Stomach smooth muscle (tissue), 2 donors: ENCODE measurements at regions not wholly inside any gene's neighbourhood (a gene's known extent, or its start where the extent isn't known, plus 50 kb on each side); places are given as distances from the start of the nearest gene placed in this dataset.

ENCODE experiments used
- H3K27ac ChIP-seq: one replicate; pipeline ENCODE4 v1.7.0; 2013; ENCODE audit warnings: mild to moderate bottlenecking, low read length, inconsistent platforms
- H3K27me3 ChIP-seq, 2 donors: one replicate each; pipeline ENCODE4 v1.7.0; 2013; ENCODE audit warnings: low read length in 2 of 2; ENCODE audit not compliant: insufficient read depth in 2 of 2, control insufficient read depth in 1 of 2
- H3K36me3 ChIP-seq, 2 donors: one replicate each; pipeline ENCODE4 v1.7.0; 2013; ENCODE audit warnings: low read length in 2 of 2; ENCODE audit not compliant: control insufficient read depth in 2 of 2, insufficient read depth in 2 of 2
- H3K4me1 ChIP-seq: one replicate; pipeline ENCODE4 v1.7.0; 2013; ENCODE audit warnings: low read length; ENCODE audit not compliant: control insufficient read depth, insufficient read depth
- H3K4me3 ChIP-seq, 2 donors: one replicate each; pipeline ENCODE4 v1.7.0; 2013; ENCODE audit warnings: low read length in 2 of 2
- H3K9ac ChIP-seq, 2 donors: one replicate each; pipeline ENCODE4 v1.7.0; 2013; ENCODE audit warnings: low read length in 2 of 2, mild to moderate bottlenecking in 1 of 2
- H3K9me3 ChIP-seq, 2 donors: one replicate each; pipeline ENCODE4 v1.7.0; 2013; ENCODE audit warnings: low read length in 2 of 2; ENCODE audit not compliant: control insufficient read depth in 2 of 2
- donor health status: healthy.
- donor health status: Pancreatic carcinoma.

DNA sequence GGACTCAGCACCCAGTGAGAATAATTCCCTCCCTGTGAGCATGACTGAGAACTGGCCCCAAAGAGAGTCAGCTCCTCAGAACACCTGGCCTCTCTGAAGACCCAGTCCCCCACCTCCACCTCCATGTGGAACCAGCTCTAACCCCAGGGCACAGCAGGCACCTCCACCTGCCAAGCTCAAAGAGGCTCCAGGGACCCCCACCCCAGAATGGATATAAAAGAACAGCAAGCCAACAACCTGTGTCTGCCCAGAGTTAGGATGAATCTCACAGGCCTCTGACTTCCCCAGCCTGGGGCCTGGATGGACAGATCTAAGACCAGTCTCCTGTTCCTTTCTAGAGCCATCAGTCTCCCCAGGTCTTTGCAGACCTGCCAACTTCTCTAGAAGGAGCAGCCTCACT is 498.5 kb downstream of the EIPR1 start:
- no peaks in the 10 kb centered on the region for H3K4me1 ChIP-seq

GRCh38 chr2:2877427-2877826 is 500.2 kb downstream of the EIPR1 start:
- Histone ChIP-seq H3K36me3 (no peaks in the 10 kb centered on the region), H3K9ac (no peak overlapping the region), H3K27me3 (no peaks in the 10 kb centered on the region), H3K4me3 (no peak overlapping the region), H3K4me1 (no peaks in the 10 kb centered on the region), H3K9me3 (peaks cover 2 to 11% of the 10 kb centered on the region in 2 donors), H3K27ac (no peak overlapping the region)

More for the DNA sequence above, 498.5 kb downstream of the EIPR1 start:
- peaks cover 11 to 18% of the 10 kb centered on the region in 2 donors for H3K9me3 ChIP-seq
- H3K9ac ChIP-seq = no peak overlapping the region
- no peaks in the 10 kb centered on the region for H3K27me3 ChIP-seq
- no peaks in the 10 kb centered on the region for H3K36me3 ChIP-seq
- no peak overlapping the region for H3K27ac ChIP-seq
- H3K4me3 ChIP-seq = no peak overlapping the region

- H3K9me3 ChIP-seq = peaks cover 0 to 8% of the 10 kb centered on the region in 2 donors
- H3K4me1 ChIP-seq = no peaks in the 10 kb centered on the region
- no peak overlapping the region for H3K27ac ChIP-seq
These were observed 501.0 kb downstream of the EIPR1 start for GRCh38 chr2:2876331-2877221.

DNA sequence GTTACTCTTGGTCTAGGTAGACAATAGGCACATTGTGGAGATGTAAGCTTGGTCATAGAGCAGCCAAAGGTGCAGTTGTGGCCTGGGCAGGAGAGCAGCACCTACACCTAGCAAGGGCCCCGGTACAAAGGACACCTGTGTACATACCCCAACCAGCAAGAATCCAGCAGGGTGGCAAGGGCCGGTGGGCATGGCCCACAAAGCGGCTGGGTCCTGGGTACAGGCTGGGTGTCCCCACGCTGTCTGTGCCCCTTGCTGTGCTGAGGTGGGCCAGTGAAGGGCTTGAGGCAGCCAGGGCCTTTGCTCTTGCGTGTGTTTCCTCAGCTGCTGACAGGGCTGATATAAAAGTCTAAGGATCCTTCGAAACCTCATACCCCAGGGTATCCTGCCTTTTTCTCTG is 501.8 kb downstream of the EIPR1 start:
- Histone ChIP-seq H3K4me3 (no peak overlapping the region), H3K9ac (no peak overlapping the region), H3K36me3 (no peaks in the 10 kb centered on the region), H3K27ac (no peak overlapping the region), H3K9me3 (peaks cover 0 to 5% of the 10 kb centered on the region in 2 donors), H3K4me1 (no peaks in the 10 kb centered on the region), H3K27me3 (no peaks in the 10 kb centered on the region)

More at GRCh38 chr2:2876331-2877221, 501.0 kb downstream of the EIPR1 start:
- no peak overlapping the region for H3K9ac ChIP-seq
- H3K4me3 ChIP-seq = no peak overlapping the region
- no peaks in the 10 kb centered on the region for H3K27me3 ChIP-seq
- no peaks in the 10 kb centered on the region for H3K36me3 ChIP-seq

DNA sequence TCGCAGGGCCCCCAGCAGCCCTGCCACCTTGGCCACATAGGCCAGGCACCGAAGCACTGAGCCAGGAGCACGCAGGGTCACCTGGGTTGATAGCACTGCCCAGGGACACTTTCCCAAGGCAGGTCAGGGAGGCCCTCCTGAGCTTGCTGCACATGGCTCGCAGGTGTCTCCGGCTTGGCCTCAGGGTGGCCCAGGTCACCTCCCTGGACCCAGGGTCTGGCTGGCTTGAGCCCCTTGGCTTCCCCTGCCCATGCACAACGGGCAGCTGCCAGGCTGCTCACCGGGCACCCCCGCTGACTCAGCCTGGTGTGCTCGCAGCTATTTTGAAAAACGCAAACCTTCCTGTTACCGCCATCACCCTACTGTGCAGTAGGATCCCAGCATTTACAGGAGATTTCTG is 502.3 kb downstream of the EIPR1 start:
- Histone ChIP-seq H3K27ac (no peak overlapping the region), H3K9ac (no peak overlapping the region), H3K4me3 (no peak overlapping the region), H3K36me3 (no peaks in the 10 kb centered on the region), H3K27me3 (no peaks in the 10 kb centered on the region), H3K4me1 (no peaks in the 10 kb centered on the region), H3K9me3 (peaks cover 0 to 5% of the 10 kb centered on the region in 2 donors)

DNA sequence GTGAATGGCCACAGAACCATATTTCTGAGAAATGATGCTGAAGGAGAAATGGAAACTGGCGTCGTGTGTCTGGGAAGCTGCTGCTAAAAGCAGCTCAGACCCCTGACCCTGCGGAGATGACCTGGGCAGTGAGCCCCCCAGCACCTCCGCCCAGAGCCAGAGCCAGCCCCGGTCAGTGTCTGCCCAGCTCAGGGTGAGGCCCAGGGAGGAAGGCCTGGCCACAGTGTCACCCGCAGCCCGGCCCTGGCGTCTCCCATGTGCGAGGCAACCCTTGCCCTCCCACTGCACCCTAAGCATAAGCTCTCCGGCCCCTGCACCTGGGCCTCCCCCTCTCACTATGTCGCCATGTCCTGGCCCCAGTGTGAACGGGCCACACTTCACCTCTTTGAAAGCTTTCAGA is 502.8 kb downstream of the EIPR1 start:
- Histone ChIP-seq H3K27me3 (no peaks in the 10 kb centered on the region), H3K4me3 (no peak overlapping the region), H3K4me1 (no peaks in the 10 kb centered on the region), H3K36me3 (no peaks in the 10 kb centered on the region), H3K9ac (no peak overlapping the region), H3K9me3 (peaks cover 0 to 5% of the 10 kb centered on the region in 2 donors), H3K27ac (no peak overlapping the region)

- Histone ChIP-seq H3K4me1 (no peaks in the 10 kb centered on the region), H3K27ac (no peak overlapping the region), H3K27me3 (no peaks in the 10 kb centered on the region), H3K9me3 (peaks cover 0 to 5% of the 10 kb centered on the region in 2 donors), H3K9ac (no peak overlapping the region), H3K36me3 (no peaks in the 10 kb centered on the region), H3K4me3 (no peak overlapping the region)
These were observed 503.3 kb downstream of the EIPR1 start for GRCh38 chr2:2874341-2874740.

- Histone ChIP-seq H3K27ac (no peak overlapping the region), H3K4me3 (no peak overlapping the region), H3K4me1 (no peaks in the 10 kb centered on the region), H3K9me3 (peaks cover 0 to 5% of the 10 kb centered on the region in 2 donors), H3K9ac (no peak overlapping the region), H3K36me3 (no peaks in the 10 kb centered on the region), H3K27me3 (no peaks in the 10 kb centered on the region)
These were observed 504.2 kb downstream of the EIPR1 start for GRCh38 chr2:2873450-2873811.

DNA sequence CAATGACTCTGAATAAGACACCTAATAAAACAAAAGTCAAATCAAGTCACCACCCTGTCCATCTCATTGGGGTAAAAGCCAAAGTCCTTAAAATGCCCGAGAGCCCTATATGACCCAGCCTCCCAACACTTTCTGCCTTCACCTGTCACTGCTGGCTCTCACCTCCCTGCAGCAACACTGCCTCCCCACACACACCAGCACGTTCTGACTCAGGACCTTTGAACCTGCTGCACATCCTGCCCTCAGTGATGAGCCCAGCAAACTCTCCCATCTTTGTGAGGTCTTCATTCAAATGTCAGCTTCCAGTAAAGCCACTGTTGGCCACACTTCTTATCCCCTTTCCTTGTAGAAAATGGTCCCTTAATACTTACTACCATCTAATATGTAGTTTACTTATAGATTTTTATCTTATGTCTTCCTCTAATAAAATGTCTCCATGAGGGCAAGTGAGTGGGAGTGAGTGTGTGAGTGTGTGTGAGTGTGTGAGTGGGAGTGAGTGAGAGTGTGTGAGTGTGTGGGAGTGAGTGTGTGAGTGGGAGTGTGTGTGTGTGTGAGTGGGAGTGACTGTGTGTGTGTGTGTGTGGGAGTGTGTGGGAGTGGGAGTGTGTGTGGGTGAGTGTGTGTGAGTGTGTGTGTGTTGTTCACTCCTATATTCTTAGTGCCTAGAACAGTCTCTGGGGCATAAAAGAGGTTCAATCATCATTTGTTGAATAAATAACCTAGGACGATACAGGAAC is 504.7 kb downstream of the EIPR1 start:
- no peak overlapping the region for H3K9ac ChIP-seq
- H3K4me1 ChIP-seq = no peaks in the 10 kb centered on the region
- no peaks in the 10 kb centered on the region for H3K36me3 ChIP-seq
- no peak overlapping the region for H3K27ac ChIP-seq
- no peak overlapping the region for H3K4me3 ChIP-seq
- peaks cover 0 to 5% of the 10 kb centered on the region in 2 donors for H3K9me3 ChIP-seq
- no peaks in the 10 kb centered on the region for H3K27me3 ChIP-seq

DNA sequence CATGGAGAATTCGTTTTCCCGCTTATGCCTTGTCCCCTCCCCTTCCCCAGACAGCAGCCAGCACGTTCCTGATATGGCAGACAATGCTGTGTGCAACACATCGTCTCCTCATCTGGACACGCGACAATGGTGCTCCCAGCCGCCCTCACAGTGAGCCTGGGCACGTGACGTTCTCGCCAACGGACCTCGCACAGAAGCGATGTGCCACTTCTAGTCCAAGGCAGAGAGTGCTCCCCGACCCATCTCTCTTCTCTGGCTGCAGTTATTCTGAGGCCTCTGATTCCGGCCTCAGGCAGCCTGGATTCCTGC is 505.4 kb downstream of the EIPR1 start:
- no peak overlapping the region for H3K27ac ChIP-seq
- H3K9ac ChIP-seq = no peak overlapping the region
- no peak overlapping the region for H3K4me3 ChIP-seq

More for the DNA sequence above, 505.4 kb downstream of the EIPR1 start:
- Histone ChIP-seq H3K4me1 (no peaks in the 10 kb centered on the region), H3K27me3 (no peaks in the 10 kb centered on the region), H3K36me3 (no peaks in the 10 kb centered on the region), H3K9me3 (peaks cover 0 to 2% of the 10 kb centered on the region in 2 donors)
